ENCODE measurements at regions not wholly inside any gene's neighbourhood (a gene's known extent, or its start where the extent isn't known, plus 50 kb on each side); places are given as distances from the start of the nearest gene placed in this dataset.

GRCh38 chr13:31499274-31499673 is 240.1 kb upstream of the RXFP2 start:
- no peak for TF ChIP-seq CTCF (IDR thresholded peaks at IDR 0.05)
- TF ChIP-seq EZH2 (IDR thresholded peaks at IDR 0.05): no peak

Data from neural progenitor cell (in vitro differentiated cells).